OCI-LY7 (cell line): ENCODE measurements at regions not wholly inside any gene's neighbourhood (a gene's known extent, or its start where the extent isn't known, plus 50 kb on each side); places are given as distances from the start of the nearest gene placed in this dataset.

ENCODE experiments used
- BruUV-seq: library from RNA; stranded (reverse); fragments of 400-500 nt; replicated peaks from 2 replicates; lab custom pipeline; 2021; lab: Mats Ljungman, UMichigan
- CTCF ChIA-PET: fragments of 300-600 bp; sonication (Branson Sonifier 250); formaldehyde crosslinking; loops from one replicate; lab custom pipeline; 2022; ENCODE audit warnings: antibody characterized with exemption; ENCODE audit not compliant: unreplicated experiment; lab: Charles Lee
- POLR2A ChIA-PET: fragments of 300-600 bp; sonication (Branson Sonifier 250); formaldehyde crosslinking; loops from one replicate; lab custom pipeline; 2022; ENCODE audit warnings: antibody characterized with exemption; lab: Charles Lee
- DNase-seq: peaks from one replicate; pipeline ENCODE4 v3.0.0-alpha.2; 2015; ENCODE audit warnings: low spot score
- H2AFZ ChIP-seq: fragments of 200-600 bp; sonication (generic), shearing (Covaris generic); 2 replicates; pipeline ENCODE4 v1.6.1; 2014; ENCODE audit warnings: mild to moderate bottlenecking, antibody characterized with exemption, low read length, moderate library complexity
- H3K27ac ChIP-seq: fragments of 200-600 bp; sonication (generic); 2 replicates; pipeline ENCODE4 v1.5.1; 2014; ENCODE audit warnings: mixed run types, low read depth, mild to moderate bottlenecking, moderate library complexity, low read length, inconsistent platforms; ENCODE audit not compliant: poor library complexity, severe bottlenecking
- H3K36me3 ChIP-seq: fragments of 200-600 bp; sonication (generic); 2 replicates; pipeline ENCODE4 v1.6.1; 2014; ENCODE audit warnings: mild to moderate bottlenecking, antibody characterized with exemption, low read length, moderate library complexity, mixed read lengths; ENCODE audit not compliant: insufficient read depth
- H3K4me1 ChIP-seq: fragments of 200-600 bp; sonication (generic); 2 replicates; pipeline ENCODE4 v1.5.1; 2014; ENCODE audit warnings: mild to moderate bottlenecking, low read length; ENCODE audit not compliant: insufficient read depth, poor library complexity, severe bottlenecking
- H3K4me2 ChIP-seq: fragments of 200-600 bp; sonication (generic); 2 replicates; pipeline ENCODE4 v1.6.1; 2014; ENCODE audit warnings: mild to moderate bottlenecking, low read length
- H3K4me3 ChIP-seq: fragments of 200-600 bp; sonication (generic); 2 replicates; pipeline ENCODE4 v1.5.1; 2014; ENCODE audit warnings: mild to moderate bottlenecking, low read depth, low read length; ENCODE audit not compliant: poor library complexity, severe bottlenecking
- H3K79me2 ChIP-seq: fragments of 200-600 bp; sonication (generic); 2 replicates; pipeline ENCODE4 v1.6.1; 2016; ENCODE audit warnings: low read depth, mild to moderate bottlenecking, low read length, moderate library complexity, mixed read lengths; ENCODE audit not compliant: insufficient read depth
- H3K9me2 ChIP-seq: fragments of 200-600 bp; sonication (generic); 2 replicates; pipeline ENCODE4 v1.6.1; 2016; ENCODE audit warnings: mild to moderate bottlenecking, low read length, mixed read lengths; ENCODE audit not compliant: insufficient read depth
- H3K9me3 ChIP-seq: fragments of 200-600 bp; sonication (generic); 2 replicates; pipeline ENCODE4 v1.6.1; 2014; ENCODE audit warnings: mild to moderate bottlenecking, mixed run types, low read length, mixed read lengths
- H4K20me1 ChIP-seq: fragments of 200-600 bp; sonication (generic); 2 replicates; pipeline ENCODE4 v1.6.1; 2014; ENCODE audit warnings: mild to moderate bottlenecking, antibody characterized with exemption, low read length, moderate library complexity, mixed read lengths; ENCODE audit not compliant: insufficient read depth
- EZH2phosphoT487 ChIP-seq: fragments of 200-600 bp; sonication (generic); IDR thresholded peaks from 2 replicates; pipeline ENCODE4 v1.6.1; 2018; ENCODE audit warnings: low read depth, borderline replicate concordance, mild to moderate bottlenecking, mixed run types, antibody characterized with exemption, low read length, moderate library complexity, mixed read lengths
- intact Hi-C: fragments of 100-400 bp; cut with micrococcal nuclease; formaldehyde crosslinking; loops from one replicate; pipeline ENCODE4 v1.10.0; 2022; ENCODE audit not compliant: unreplicated experiment
- TF ChIP-seq, protein P1 (sequence below): fragments of 200-600 bp; sonication (generic); conservative IDR thresholded peaks from 2 replicates; pipeline ENCODE4 v1.5.1; 2014; ENCODE audit warnings: mild to moderate bottlenecking, antibody characterized with exemption, low read length, moderate library complexity, mixed read lengths

DNA sequence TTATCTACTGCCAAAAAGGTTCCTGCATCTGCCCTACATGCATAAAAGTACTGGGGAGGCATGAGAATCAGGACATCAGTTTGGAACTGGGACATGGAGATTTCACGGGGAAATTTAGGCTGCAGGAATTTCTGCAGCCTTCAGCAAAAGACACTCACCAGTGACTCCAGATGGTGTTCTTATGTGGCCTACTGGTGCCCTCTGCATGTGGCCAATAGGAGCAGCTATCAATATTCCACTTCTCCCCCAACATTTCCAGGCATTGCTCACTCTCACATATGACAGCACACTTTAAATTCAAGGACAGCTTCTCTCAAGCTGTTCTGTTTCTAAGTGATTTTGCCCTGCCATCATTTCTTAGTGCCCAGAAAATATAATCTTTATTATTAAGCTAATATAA is 570.5 kb upstream of the ARGLU1 start:
- Histone ChIP-seq H3K27ac (no peak overlapping the region), H3K4me1 (no peaks in the 10 kb centered on the region), H3K4me3 (no peak overlapping the region), H3K4me2 (no peak overlapping the region), H2AFZ (no peak overlapping the region), H4K20me1 (no peaks in the 10 kb centered on the region), H3K9me3 (no peaks in the 10 kb centered on the region), H3K79me2 (no peaks in the 10 kb centered on the region), H3K9me2 (no peaks in the 10 kb centered on the region), H3K36me3 (no peaks in the 10 kb centered on the region)
- BruUV-seq = no TSS peak
- ChIA-PET CTCF (no interaction called here), POLR2A (no interaction called here)
- TF ChIP-seq, protein P1, sequence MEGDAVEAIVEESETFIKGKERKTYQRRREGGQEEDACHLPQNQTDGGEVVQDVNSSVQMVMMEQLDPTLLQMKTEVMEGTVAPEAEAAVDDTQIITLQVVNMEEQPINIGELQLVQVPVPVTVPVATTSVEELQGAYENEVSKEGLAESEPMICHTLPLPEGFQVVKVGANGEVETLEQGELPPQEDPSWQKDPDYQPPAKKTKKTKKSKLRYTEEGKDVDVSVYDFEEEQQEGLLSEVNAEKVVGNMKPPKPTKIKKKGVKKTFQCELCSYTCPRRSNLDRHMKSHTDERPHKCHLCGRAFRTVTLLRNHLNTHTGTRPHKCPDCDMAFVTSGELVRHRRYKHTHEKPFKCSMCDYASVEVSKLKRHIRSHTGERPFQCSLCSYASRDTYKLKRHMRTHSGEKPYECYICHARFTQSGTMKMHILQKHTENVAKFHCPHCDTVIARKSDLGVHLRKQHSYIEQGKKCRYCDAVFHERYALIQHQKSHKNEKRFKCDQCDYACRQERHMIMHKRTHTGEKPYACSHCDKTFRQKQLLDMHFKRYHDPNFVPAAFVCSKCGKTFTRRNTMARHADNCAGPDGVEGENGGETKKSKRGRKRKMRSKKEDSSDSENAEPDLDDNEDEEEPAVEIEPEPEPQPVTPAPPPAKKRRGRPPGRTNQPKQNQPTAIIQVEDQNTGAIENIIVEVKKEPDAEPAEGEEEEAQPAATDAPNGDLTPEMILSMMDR = no peak
- no peak for TF ChIP-seq EZH2phosphoT487
- intact Hi-C loops = no loop called here
- no peak for DNase-seq

DNA sequence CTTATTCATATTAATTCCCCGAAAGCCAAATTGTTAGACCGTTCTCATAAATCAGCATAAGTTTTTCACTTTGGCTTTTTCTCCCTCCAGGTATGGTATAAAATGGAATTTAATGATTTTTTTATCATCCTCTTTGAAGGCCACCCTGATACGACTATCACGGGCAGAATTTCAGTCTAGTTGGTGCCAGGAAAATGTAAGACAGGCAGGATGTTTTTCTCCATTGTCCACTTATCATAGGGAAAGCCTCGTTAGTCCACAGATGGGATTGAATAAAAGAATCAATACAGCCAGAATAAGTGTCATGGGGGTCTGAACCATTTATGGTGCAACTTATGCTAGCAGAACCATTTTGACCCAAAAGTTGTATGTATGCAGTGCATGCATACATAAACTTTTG is 566.0 kb upstream of the ARGLU1 start:
- BruUV-seq = no TSS peak
- no peak overlapping the region for H3K4me2 ChIP-seq
- no peak overlapping the region for H3K4me3 ChIP-seq
- H3K9me2 ChIP-seq = no peaks in the 10 kb centered on the region
- intact Hi-C loops = no loop called here
- H3K4me1 ChIP-seq = no peaks in the 10 kb centered on the region
- no peaks in the 10 kb centered on the region for H3K79me2 ChIP-seq
- TF ChIP-seq, protein P1 = no peak
- no peak for TF ChIP-seq EZH2phosphoT487
- ChIA-PET POLR2A (no interaction called here), CTCF (no interaction called here)
- H3K27ac ChIP-seq = no peak overlapping the region
- no peaks in the 10 kb centered on the region for H3K9me3 ChIP-seq
- no peak for DNase-seq
- H4K20me1 ChIP-seq = no peaks in the 10 kb centered on the region
- no peaks in the 10 kb centered on the region for H3K36me3 ChIP-seq
- no peak overlapping the region for H2AFZ ChIP-seq

DNA sequence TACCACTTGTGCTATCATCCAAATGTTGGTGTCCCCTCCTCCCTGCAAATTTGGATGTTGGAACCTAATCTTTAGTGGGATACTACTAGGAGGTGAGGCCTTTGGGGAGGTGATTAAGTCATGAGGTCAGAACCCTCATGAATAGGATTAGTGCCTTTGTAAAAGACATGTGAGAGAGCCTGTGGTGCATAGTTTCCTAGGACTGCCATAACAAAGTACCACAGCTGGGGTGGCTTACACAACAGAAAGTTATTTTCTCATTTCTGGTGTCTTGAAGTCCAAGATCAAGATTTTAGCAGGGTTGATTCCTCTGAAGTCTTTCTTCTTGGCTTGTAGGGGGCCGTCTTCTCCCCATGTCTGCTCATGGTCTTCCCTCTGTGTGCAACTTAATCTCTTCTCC is 562.6 kb upstream of the ARGLU1 start:
- POLR2A ChIA-PET = no interaction called here
- no peaks in the 10 kb centered on the region for H3K79me2 ChIP-seq
- no peaks in the 10 kb centered on the region for H3K9me3 ChIP-seq
- no peaks in the 10 kb centered on the region for H3K9me2 ChIP-seq
- TF ChIP-seq EZH2phosphoT487 = no peak
- TF ChIP-seq, protein P1 = no peak
- H4K20me1 ChIP-seq = no peaks in the 10 kb centered on the region
- H3K36me3 ChIP-seq = no peaks in the 10 kb centered on the region
- H3K4me3 ChIP-seq = no peak overlapping the region
- H3K4me1 ChIP-seq = no peaks in the 10 kb centered on the region
- CTCF ChIA-PET = no interaction called here
- no peak overlapping the region for H3K4me2 ChIP-seq
- H2AFZ ChIP-seq = no peak overlapping the region
- no TSS peak for BruUV-seq
- intact Hi-C loops = no loop called here
- H3K27ac ChIP-seq = no peak overlapping the region
- no peak for DNase-seq
